Upper lobe of left lung (tissue), 6 donors: ENCODE measurements at regions not wholly inside any gene's neighbourhood (a gene's known extent, or its start where the extent isn't known, plus 50 kb on each side); places are given as distances from the start of the nearest gene placed in this dataset.

Experiments used
- ATAC-seq, 2 donors: fragments of 200-7000 bp; cut with Tn5 transposase; one replicate each; pipeline ENCODE4 v1.9.1; 2022; ENCODE audit warnings: mild to moderate bottlenecking in 2 of 2, moderate library complexity in 2 of 2; ENCODE audit not compliant: low FRiP score in 2 of 2
- DNase-seq, 2 donors: peaks; one replicate each; pipeline ENCODE4 v3.0.0-alpha.2; 2019 to 2020
- H3K27ac ChIP-seq, 4 donors: fragments of 200-600 bp; sonication (generic); one replicate each; pipeline ENCODE4 v1.5.1; 2016 to 2019
- H3K27me3 ChIP-seq, 4 donors: fragments of 200-600 bp; sonication (generic); one replicate each; pipeline ENCODE4 v1.5.1; 2017 to 2019
- H3K36me3 ChIP-seq, 4 donors: fragments of 200-600 bp; sonication (generic); one replicate each; pipeline ENCODE4 v1.5.1; 2016 to 2019
- H3K4me1 ChIP-seq, 4 donors: fragments of 200-600 bp; sonication (generic); one replicate each; pipeline ENCODE4 v1.5.1; 2018 to 2019
- H3K4me3 ChIP-seq, 4 donors: fragments of 200-600 bp; sonication (generic); one replicate each; pipeline ENCODE4 v1.5.1; 2017 to 2019; ENCODE audit warnings: mild to moderate bottlenecking in 2 of 4, moderate library complexity in 1 of 4
- H3K9me3 ChIP-seq, 4 donors: fragments of 200-600 bp; sonication (generic); one replicate each; pipeline ENCODE4 v1.5.1; 2018 to 2019
- CTCF ChIP-seq, 6 experiments: fragments of 450-650 bp in 4 of 6; fragments of 200-600 bp in 2 of 6; sonication (generic) in 2 of 6; IDR thresholded peaks; one replicate each; pipeline ENCODE4 v1.5.1; 2016 to 2019; ENCODE audit warnings: antibody characterized with exemption in 6 of 6
- EP300 ChIP-seq, 4 donors: sonication (generic); formaldehyde crosslinking; IDR thresholded peaks; one replicate each; pipeline ENCODE4 v1.5.1; 2017; ENCODE audit warnings: antibody characterized with exemption in 4 of 4, control low read depth in 2 of 4
- POLR2A ChIP-seq, 4 donors: fragments of 450-650 bp; IDR thresholded peaks; one replicate each; pipeline ENCODE4 v1.5.1; 2016 to 2017; ENCODE audit warnings: antibody characterized with exemption in 4 of 4, mild to moderate bottlenecking in 2 of 4
- POLR2AphosphoS5 ChIP-seq, 2 donors: sonication (generic); formaldehyde crosslinking; IDR thresholded peaks; one replicate each; pipeline ENCODE4 v1.5.1; 2017; ENCODE audit warnings: antibody characterized with exemption in 2 of 2
- WGBS, 2 donors: methylation state at CpG; one replicate each; pipeline ENCODE4 v1.1.5; 2017 to 2018; 5-methylcytosine and 5-hydroxymethylcytosine counted together
- donor health status: DM: no; HTN: no; CAD: no; lungs with moderate emphysema.
- donor health status: DM: no; HTN: yes; CAD: no; lungs with severe emphysema.

GRCh38 chr12:75779891-75780496 is 251.6 kb downstream of the PHLDA1 start:
- ATAC-seq (no peak), DNase-seq (no peak)
- Histone ChIP-seq H3K27me3 (no peaks in the 10 kb centered on the region), H3K36me3 (no peaks in the 10 kb centered on the region), H3K4me3 (no peak overlapping the region), H3K27ac (no peak overlapping the region), H3K9me3 (no peaks in the 10 kb centered on the region), H3K4me1 (peaks cover 0 to 13% (median 3%) of the 10 kb centered on the region in 4 donors)
- WGBS, 2 donors: 75 to 76% methylated on average over 5 of the region's 5 CpGs
- TF ChIP-seq EP300 (IDR thresholded peaks at IDR 0.05): no peak

GRCh38 chr12:75774261-75775052 is 257.1 kb downstream of the PHLDA1 start:
- Histone ChIP-seq H3K4me1 (peaks cover 0 to 4% (median 2%) of the 10 kb centered on the region in 4 donors), H3K36me3 (no peaks in the 10 kb centered on the region), H3K27me3 (no peaks in the 10 kb centered on the region), H3K4me3 (no peak overlapping the region), H3K27ac (no peak overlapping the region), H3K9me3 (no peaks in the 10 kb centered on the region)
- DNase-seq: no peak
- TF ChIP-seq POLR2AphosphoS5 (IDR thresholded peaks at IDR 0.05) (no peak), EP300 (IDR thresholded peaks at IDR 0.05) (no peak), CTCF (IDR thresholded peaks at IDR 0.05) (no peak), POLR2A (IDR thresholded peaks at IDR 0.05) (no peak)
- 71% methylated on average over 2 of the region's 2 CpGs for WGBS, 2 donors
- ATAC-seq: no peak

GRCh38 chr12:75773377-75773776 is 258.2 kb downstream of the PHLDA1 start:
- ATAC-seq: no peak
- WGBS, 2 donors: 92 to 95% methylated on average over 6 of the region's 6 CpGs
- H3K4me1 ChIP-seq: peaks cover 0 to 4% (median 2%) of the 10 kb centered on the region in 4 donors

GRCh38 chr12:75771023-75771422 is 259.6 kb upstream of the KRR1 start:
- WGBS, 2 donors: 92 to 96% methylated on average over 2 of the region's 2 CpGs

More at GRCh38 chr12:75773377-75773776, 258.2 kb downstream of the PHLDA1 start:
- Histone ChIP-seq H3K27me3 (no peaks in the 10 kb centered on the region), H3K27ac (no peak overlapping the region), H3K36me3 (no peaks in the 10 kb centered on the region), H3K4me3 (no peak overlapping the region), H3K9me3 (no peaks in the 10 kb centered on the region)
- no peak for DNase-seq
- TF ChIP-seq CTCF (IDR thresholded peaks at IDR 0.05): no peak
- no peak for TF ChIP-seq EP300 (IDR thresholded peaks at IDR 0.05)

More at GRCh38 chr12:75771023-75771422, 259.6 kb upstream of the KRR1 start:
- DNase-seq: no peak
- TF ChIP-seq CTCF (IDR thresholded peaks at IDR 0.05) (no peak), EP300 (IDR thresholded peaks at IDR 0.05) (no peak), POLR2AphosphoS5 (IDR thresholded peaks at IDR 0.05) (no peak), POLR2A (IDR thresholded peaks at IDR 0.05) (no peak)
- Histone ChIP-seq H3K9me3 (no peaks in the 10 kb centered on the region), H3K27me3 (no peaks in the 10 kb centered on the region), H3K4me1 (peaks cover 0 to 4% (median 2%) of the 10 kb centered on the region in 4 donors), H3K4me3 (no peak overlapping the region), H3K27ac (no peak overlapping the region), H3K36me3 (no peaks in the 10 kb centered on the region)
- no peak for ATAC-seq
